IMR-90 (cell line): ENCODE measurements at regions not wholly inside any gene's neighbourhood (a gene's known extent, or its start where the extent isn't known, plus 50 kb on each side); places are given as distances from the start of the nearest gene placed in this dataset.
A peak's percentile ranks its signal among the peaks of the same experiment; 100 is the strongest.

Experiments used
- ATAC-seq: fragments of 200-7000 bp; cut with Tn5 transposase; 2 replicates; pipeline ENCODE4 v1.9.1; 2020; ENCODE audit warnings: low read depth, mild to moderate bottlenecking, moderate library complexity
- BruUV-seq: library from RNA; stranded (reverse); fragments of 400-500 nt; replicated peaks from 2 replicates; lab custom pipeline; 2021; lab: Mats Ljungman, UMichigan
- CTCF ChIA-PET: fragments of 300-600 bp; formaldehyde crosslinking; extraction: SDS; loops from one replicate; lab custom pipeline; 2021; ENCODE audit warnings: antibody characterized with exemption; lab: Yijun Ruan, JAX
- POLR2A ChIA-PET: fragments of 300-600 bp; sonication (Branson Sonifier 250); formaldehyde crosslinking; loops from one replicate; lab custom pipeline; 2022; ENCODE audit warnings: antibody characterized with exemption; ENCODE audit not compliant: unreplicated experiment; lab: Charles Lee
- DNase-seq: peaks from one replicate; pipeline ENCODE4 v3.0.0; 2013
- H2AFZ ChIP-seq: replicated peaks from 2 replicates; pipeline ENCODE3; 2013; ENCODE audit warnings: low read length, mild to moderate bottlenecking; ENCODE audit not compliant: poor library complexity
- H2AK5ac ChIP-seq: 2 replicates; pipeline ENCODE4 v1.6.1; 2013; ENCODE audit warnings: low read depth, low read length, inconsistent platforms
- H2AK9ac ChIP-seq: replicated peaks from 2 replicates; pipeline ENCODE3; 2013; ENCODE audit warnings: mild to moderate bottlenecking, low read depth, low read length, moderate library complexity; ENCODE audit not compliant: poor library complexity
- H2BK120ac ChIP-seq: 2 replicates; pipeline ENCODE4 v1.6.1; 2013; ENCODE audit warnings: low read depth, low read length, inconsistent platforms
- H2BK15ac ChIP-seq: 3 replicates; pipeline ENCODE4 v1.6.1; 2013; ENCODE audit warnings: low read depth, low read length, inconsistent platforms
- H2BK20ac ChIP-seq: 2 replicates; pipeline ENCODE4 v1.6.1; 2013; ENCODE audit warnings: low read depth, mild to moderate bottlenecking, inconsistent platforms, low read length, moderate library complexity
- H2BK5ac ChIP-seq: 2 replicates; pipeline ENCODE4 v1.6.1; 2013; ENCODE audit warnings: mild to moderate bottlenecking, low read depth, low read length, inconsistent platforms; ENCODE audit not compliant: poor library complexity, severe bottlenecking
- H3K14ac ChIP-seq: replicated peaks from 2 replicates; pipeline ENCODE4 v1.6.1; 2013; ENCODE audit warnings: low read depth, low read length, inconsistent platforms
- H3K18ac ChIP-seq: 2 replicates; pipeline ENCODE4 v1.6.1; 2013; ENCODE audit warnings: low read depth, low read length, control low read depth
- H3K23ac ChIP-seq: 2 replicates; pipeline ENCODE4 v1.6.1; 2013; ENCODE audit warnings: low read depth, low read length, inconsistent platforms
- H3K27ac ChIP-seq: 2 replicates; pipeline ENCODE4 v1.5.1; 2013; ENCODE audit warnings: mild to moderate bottlenecking, control low read depth, low read length; ENCODE audit not compliant: insufficient read depth
- H3K27me3 ChIP-seq: 2 replicates; pipeline ENCODE4 v1.6.1; 2013; ENCODE audit warnings: low read length; ENCODE audit not compliant: control insufficient read depth, insufficient read depth
- H3K36me3 ChIP-seq: 2 replicates; pipeline ENCODE4 v1.6.1; 2013; ENCODE audit warnings: low read length, mixed read lengths; ENCODE audit not compliant: control insufficient read depth, insufficient read depth
- H3K4ac ChIP-seq: 2 replicates; pipeline ENCODE4 v1.6.1; 2013; ENCODE audit warnings: low read depth, low read length, inconsistent platforms
- H3K4me1 ChIP-seq: 2 replicates; pipeline ENCODE4 v1.6.1; 2013; ENCODE audit warnings: low read length, mixed read lengths; ENCODE audit not compliant: control insufficient read depth, insufficient read depth
- H3K4me2 ChIP-seq: 2 replicates; pipeline ENCODE4 v1.6.1; 2013; ENCODE audit warnings: low read depth, mild to moderate bottlenecking, control low read depth, low read length, moderate library complexity
- H3K4me3 ChIP-seq: 2 replicates; pipeline ENCODE4 v1.5.1; 2013; ENCODE audit warnings: low read depth, mild to moderate bottlenecking, control low read depth, low read length, moderate library complexity; ENCODE audit not compliant: insufficient read depth
- H3K56ac ChIP-seq: 2 replicates; pipeline ENCODE4 v1.6.1; 2013; ENCODE audit warnings: low read length, inconsistent platforms; ENCODE audit not compliant: insufficient read depth; ENCODE audit errors: extremely low read depth
- H3K79me1 ChIP-seq, 2 experiments: 2 replicates each; pipeline ENCODE4 v1.6.1; 2013; ENCODE audit warnings: low read length in 2 of 2, inconsistent platforms in 1 of 2, low read depth in 1 of 2
- H3K9ac ChIP-seq: 2 replicates; pipeline ENCODE4 v1.6.1; 2013; ENCODE audit warnings: low read depth, low read length, control low read depth
- H3K9me1 ChIP-seq: 2 replicates; pipeline ENCODE4 v1.6.1; 2013; ENCODE audit warnings: low read length, inconsistent platforms; ENCODE audit not compliant: insufficient read depth
- H3K9me3 ChIP-seq: 2 replicates; pipeline ENCODE4 v1.6.1; 2013; ENCODE audit warnings: low read length; ENCODE audit not compliant: control insufficient read depth, insufficient read depth
- H4K20me1 ChIP-seq: 2 replicates; pipeline ENCODE4 v1.6.1; 2013; ENCODE audit warnings: low read length, inconsistent platforms; ENCODE audit not compliant: insufficient read depth
- H4K5ac ChIP-seq: 2 replicates; pipeline ENCODE4 v1.6.1; 2013; ENCODE audit warnings: mild to moderate bottlenecking, low read depth, low read length, control low read depth
- H4K8ac ChIP-seq, 2 experiments: 2 replicates each; pipeline ENCODE4 v1.6.1; 2013; ENCODE audit warnings: low read depth in 2 of 2, low read length in 2 of 2, control low read depth in 1 of 2, inconsistent platforms in 1 of 2
- H4K91ac ChIP-seq: 2 replicates; pipeline ENCODE4 v1.6.1; 2013; ENCODE audit warnings: low read depth, low read length, inconsistent platforms; ENCODE audit not compliant: insufficient read depth
- CEBPB ChIP-seq: IDR thresholded peaks from 2 replicates; pipeline ENCODE4 v1.6.1; 2012; ENCODE audit warnings: low read depth, low read length, improper control_type of control experiment
- MAFK ChIP-seq: IDR thresholded peaks from 2 replicates; pipeline ENCODE4 v1.6.1; 2012; ENCODE audit warnings: low read depth, low read length, improper control_type of control experiment
- MAZ ChIP-seq: IDR thresholded peaks from 2 replicates; pipeline ENCODE4 v1.6.1; 2012; ENCODE audit warnings: low read depth, mild to moderate bottlenecking, low read length, improper control_type of control experiment, moderate library complexity, borderline replicate concordance
- MXI1 ChIP-seq: IDR thresholded peaks from 2 replicates; pipeline ENCODE4 v1.6.1; 2012; ENCODE audit warnings: low read depth, mild to moderate bottlenecking, low read length, moderate library complexity, borderline replicate concordance
- POLR2A ChIP-seq: IDR thresholded peaks from 2 replicates; pipeline ENCODE4 v1.6.1; 2012; ENCODE audit warnings: mild to moderate bottlenecking, low read depth, low read length
- SMC3 ChIP-seq: fragments of 150-350 bp; IDR thresholded peaks from 2 replicates; pipeline ENCODE4 v1.6.1; 2016; ENCODE audit warnings: low read depth, mild to moderate bottlenecking, antibody characterized with exemption, low read length, moderate library complexity
- WGBS, 2 experiments: methylation state at CpG; one replicate each; pipeline versions ENCODE4 v1.1.5 to v1.1.7; 2013; ENCODE audit warnings: missing lambda C conversion rate in 2 of 2; ENCODE audit not compliant: insufficient read length in 1 of 2; ENCODE audit errors: extremely low coverage in 2 of 2; 5-methylcytosine and 5-hydroxymethylcytosine counted together
- dilution Hi-C: fragments of 300-500 bp; cut with HindIII; formaldehyde crosslinking; loops from one replicate; pipeline ENCODE4 v1.14.3; 2018; ENCODE audit warnings: low sequenced_read_pairs; ENCODE audit not compliant: unreplicated experiment
- in situ Hi-C: fragments of 300-500 bp; cut with MboI; formaldehyde crosslinking; loops from 3 replicates; pipeline ENCODE4 v1.14.3; 2019; ENCODE audit warnings: low sequenced_read_pairs, inconsistent platforms, mixed read lengths
- intact Hi-C: fragments of 100-400 bp; cut with micrococcal nuclease; formaldehyde crosslinking; loops from 2 replicates; pipeline ENCODE4 v1.10.0; 2022
- TF ChIP-seq, protein P1 (sequence below): fragments of 150-350 bp; IDR thresholded peaks from 2 replicates; pipeline ENCODE4 v1.6.1; 2016; ENCODE audit warnings: low read depth, mild to moderate bottlenecking, low read length, moderate library complexity, borderline replicate concordance
- TF ChIP-seq, protein P2 (sequence below): fragments of 150-350 bp; IDR thresholded peaks from 2 replicates; pipeline ENCODE4 v1.6.1; 2017; ENCODE audit warnings: mild to moderate bottlenecking, antibody characterized with exemption, low read length, low read depth

DNA sequence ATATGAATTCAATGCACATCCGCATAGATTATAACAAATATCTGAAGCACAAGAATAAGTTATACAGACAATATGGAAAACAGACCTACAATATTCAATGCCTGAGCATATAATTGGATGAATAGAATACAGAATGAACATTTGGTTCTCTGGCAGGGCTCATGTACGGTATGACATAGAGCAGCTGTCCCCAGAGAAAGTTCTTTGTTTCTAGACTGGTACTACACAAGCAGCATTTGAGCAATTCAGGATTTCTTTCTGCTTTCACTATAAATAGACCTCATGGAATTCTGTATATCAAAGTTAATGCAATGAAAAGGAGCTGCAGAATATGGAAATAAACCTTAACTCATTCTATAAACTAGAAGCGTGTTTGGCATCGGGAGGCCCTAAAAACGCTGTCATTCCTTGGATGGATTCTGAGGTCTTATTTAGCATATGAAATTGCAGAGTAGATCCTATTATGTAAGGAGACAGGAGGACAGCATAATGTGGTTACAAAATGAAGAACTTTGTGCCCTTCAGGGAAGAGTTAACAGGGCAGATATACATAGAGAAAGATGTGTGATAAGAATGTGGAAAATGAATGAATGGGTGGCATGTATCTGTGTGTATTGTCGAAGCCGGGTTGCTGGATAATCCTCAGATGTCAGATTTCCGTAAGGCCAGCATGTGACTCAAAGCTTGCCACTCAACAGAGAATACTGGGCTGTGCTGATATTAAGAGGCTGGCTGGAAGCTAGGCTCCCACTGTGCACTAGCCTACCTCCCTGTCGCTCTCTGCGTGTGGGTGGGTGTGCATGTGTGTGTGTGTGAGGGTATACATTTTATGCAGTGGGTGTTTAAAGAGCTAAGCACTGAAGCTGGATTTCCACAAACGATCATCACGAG, 103.3 kb upstream of the SLC4A4 start:
- Histone ChIP-seq H2BK5ac (no peak overlapping the region), H3K9me1 (peaks cover 24% of the 10 kb centered on the region), H3K9me3 (no peaks in the 10 kb centered on the region), H2AK9ac (no peak overlapping the region), H3K4me1 (peaks cover 26% of the 10 kb centered on the region), H4K8ac (peak overlapping the region in 1 of 2 experiments; percentile 29; a peak in 1 of 4 replicates), H3K27me3 (no peaks in the 10 kb centered on the region), H2BK15ac (peak overlapping the region; percentile 51; the same call in 1 of the 3 replicates), H4K91ac (no peak overlapping the region), H3K27ac (no peak overlapping the region), H3K4ac (peak overlapping the region; percentile 66; the same call in 1 of the 2 replicates), H2AFZ (no peak overlapping the region), H3K4me2 (peak overlapping the region; percentile 47), H4K5ac (no peak overlapping the region), H3K14ac (peak overlapping the region; percentile 77), H3K79me1 (peaks cover 36 to 83% of the 10 kb centered on the region in 2 experiments), H2BK120ac (peak overlapping the region; percentile 72), H2AK5ac (peak overlapping the region; percentile 14; the same call in 1 of the 2 replicates), H3K4me3 (no peak overlapping the region), H3K9ac (no peak overlapping the region), H3K18ac (no peak overlapping the region), H3K23ac (peak overlapping the region; percentile 83; the same call in 1 of the 2 replicates), H2BK20ac (peak overlapping the region; percentile 54), H3K56ac (no peak overlapping the region), H4K20me1 (peaks cover 20% of the 10 kb centered on the region; the same call in 1 of the 2 replicates), H3K36me3 (peaks cover 6% of the 10 kb centered on the region)
- in situ Hi-C loops: no loop called here
- dilution Hi-C loops: no loop called here
- ChIA-PET CTCF (interaction anchor here (0.5 to 0.7 kb wide), 3 partner anchors 42 to 369 kb away, joined by 3 read pairs; no protein-coding TSS in a partner anchor), POLR2A (no interaction called here)
- DNase-seq (no peak), ATAC-seq (peak; percentile 9)
- BruUV-seq: no TSS peak
- TF ChIP-seq, protein P1, sequence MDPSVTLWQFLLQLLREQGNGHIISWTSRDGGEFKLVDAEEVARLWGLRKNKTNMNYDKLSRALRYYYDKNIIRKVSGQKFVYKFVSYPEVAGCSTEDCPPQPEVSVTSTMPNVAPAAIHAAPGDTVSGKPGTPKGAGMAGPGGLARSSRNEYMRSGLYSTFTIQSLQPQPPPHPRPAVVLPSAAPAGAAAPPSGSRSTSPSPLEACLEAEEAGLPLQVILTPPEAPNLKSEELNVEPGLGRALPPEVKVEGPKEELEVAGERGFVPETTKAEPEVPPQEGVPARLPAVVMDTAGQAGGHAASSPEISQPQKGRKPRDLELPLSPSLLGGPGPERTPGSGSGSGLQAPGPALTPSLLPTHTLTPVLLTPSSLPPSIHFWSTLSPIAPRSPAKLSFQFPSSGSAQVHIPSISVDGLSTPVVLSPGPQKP: no peak
- TF ChIP-seq MAZ (no peak), MAFK (no peak), SMC3 (no peak), CEBPB (no peak), POLR2A (no peak), MXI1 (no peak)
- TF ChIP-seq, protein P2, sequence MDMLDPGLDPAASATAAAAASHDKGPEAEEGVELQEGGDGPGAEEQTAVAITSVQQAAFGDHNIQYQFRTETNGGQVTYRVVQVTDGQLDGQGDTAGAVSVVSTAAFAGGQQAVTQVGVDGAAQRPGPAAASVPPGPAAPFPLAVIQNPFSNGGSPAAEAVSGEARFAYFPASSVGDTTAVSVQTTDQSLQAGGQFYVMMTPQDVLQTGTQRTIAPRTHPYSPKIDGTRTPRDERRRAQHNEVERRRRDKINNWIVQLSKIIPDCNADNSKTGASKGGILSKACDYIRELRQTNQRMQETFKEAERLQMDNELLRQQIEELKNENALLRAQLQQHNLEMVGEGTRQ: 0 out of 2 replicates have a peak, but pooled peaks have one; percentile 9
- intact Hi-C loops: no loop called here
- WGBS, 2 experiments: no CpG with 5 or more reads among the region's 12 CpGs
